Right atrium auricular region (tissue), 2 donors: ENCODE measurements at regions not wholly inside any gene's neighbourhood (a gene's known extent, or its start where the extent isn't known, plus 50 kb on each side); places are given as distances from the start of the nearest gene placed in this dataset.
"Not testable (repeated sequence)": the region's sequence is repeated elsewhere in the genome, so short reads cannot be mapped to it uniquely, and the experiment has no call there.

Source experiments
- DNase-seq: peaks from one replicate; pipeline ENCODE4 v3.0.0-alpha.2; 2019; ENCODE audit warnings: low spot score
- H3K27ac ChIP-seq, 2 donors: fragments of 200-600 bp; sonication (generic); 1 replicate in 1 of 2; 2 replicates in 1 of 2; pipeline ENCODE4 v1.5.1; 2016 to 2019
- H3K27me3 ChIP-seq, 2 donors: fragments of 200-600 bp; sonication (generic); one replicate each; pipeline versions ENCODE4 v1.5.1 to v1.6.0; 2017 to 2019
- H3K36me3 ChIP-seq: fragments of 200-600 bp; sonication (generic); one replicate; pipeline ENCODE4 v1.5.1; 2016
- H3K4me1 ChIP-seq, 2 donors: fragments of 200-600 bp; sonication (generic); one replicate each; pipeline versions ENCODE4 v1.5.1 to v1.6.0; 2017 to 2019
- H3K4me3 ChIP-seq, 2 donors: fragments of 200-600 bp; sonication (generic); 1 replicate in 1 of 2; 2 replicates in 1 of 2; pipeline ENCODE4 v1.5.1; 2017 to 2019; ENCODE audit warnings: mild to moderate bottlenecking in 1 of 2, moderate library complexity in 1 of 2
- H3K9me3 ChIP-seq, 2 donors: fragments of 200-600 bp; sonication (generic); one replicate each; pipeline ENCODE4 v1.5.1; 2019
- CTCF ChIP-seq, 2 donors: fragments of 200-600 bp; sonication (generic); IDR thresholded peaks; one replicate each; pipeline ENCODE4 v1.5.1; 2019; ENCODE audit warnings: antibody characterized with exemption in 2 of 2

GRCh38 chr6:157748839-157749571 is 74.0 kb upstream of the SNX9 start:
- Histone ChIP-seq H3K9me3 (peaks cover 0 to 3% of the 10 kb centered on the region in 2 donors), H3K4me1 (no peaks in the 10 kb centered on the region), H3K27me3 (no peaks in the 10 kb centered on the region), H3K36me3 (no peaks in the 10 kb centered on the region), H3K27ac (no peak overlapping the region), H3K4me3 (no peak overlapping the region)
- no peak for DNase-seq
- no peak for TF ChIP-seq CTCF (IDR thresholded peaks at IDR 0.05)

DNA sequence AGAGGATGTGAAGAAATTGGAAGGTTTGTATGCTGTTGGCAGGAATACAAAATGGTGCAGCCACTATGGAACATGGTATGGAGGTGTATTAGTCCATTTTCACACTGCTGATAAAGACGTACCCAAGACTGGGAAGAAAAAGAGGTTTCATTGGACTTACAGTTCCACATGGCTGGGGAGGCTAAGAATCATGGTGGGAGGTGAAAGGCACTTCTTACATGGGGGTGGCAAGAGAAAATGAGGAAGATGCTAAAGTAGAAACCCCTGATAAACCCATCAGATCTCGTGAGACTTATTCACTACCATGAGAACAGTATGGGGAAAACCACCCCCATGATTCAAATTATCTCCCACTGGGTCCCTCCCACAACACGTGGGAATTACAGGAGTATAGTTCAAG is 72.1 kb upstream of the SNX9 start:
- H3K27ac ChIP-seq, H3K9me3 ChIP-seq, H3K27me3 ChIP-seq, H3K36me3 ChIP-seq, H3K4me1 ChIP-seq, DNase-seq, H3K4me3 ChIP-seq: not testable (repeated sequence)

GRCh38 chr6:157751547-157752200 is 71.4 kb upstream of the SNX9 start:
- TF ChIP-seq CTCF (IDR thresholded peaks at IDR 0.05): no peak
- Histone ChIP-seq H3K36me3 (no peaks in the 10 kb centered on the region), H3K9me3 (peaks cover 0 to 3% of the 10 kb centered on the region in 2 donors), H3K4me3 (no peak overlapping the region), H3K4me1 (peaks cover 0 to 5% of the 10 kb centered on the region in 2 donors), H3K27ac (no peak overlapping the region), H3K27me3 (no peaks in the 10 kb centered on the region)
- no peak for DNase-seq

GRCh38 chr6:157752879-157753278 is 70.2 kb upstream of the SNX9 start:
- not testable (repeated sequence) for DNase-seq, H3K4me3 ChIP-seq, H3K9me3 ChIP-seq, H3K36me3 ChIP-seq, H3K27me3 ChIP-seq, H3K27ac ChIP-seq
- peaks cover 0 to 12% of the 10 kb centered on the region in 2 donors for H3K4me1 ChIP-seq

- DNase-seq: no peak
- no peak overlapping the region for H3K27ac ChIP-seq
- H3K4me3 ChIP-seq: no peak overlapping the region
- peaks cover 0 to 3% of the 10 kb centered on the region in 2 donors for H3K9me3 ChIP-seq
- no peaks in the 10 kb centered on the region for H3K27me3 ChIP-seq
- TF ChIP-seq CTCF (IDR thresholded peaks at IDR 0.05): no peak
- H3K36me3 ChIP-seq: no peaks in the 10 kb centered on the region
- peaks cover 0 to 12% of the 10 kb centered on the region in 2 donors for H3K4me1 ChIP-seq
Measured at GRCh38 chr6:157753291-157753690, 69.8 kb upstream of the SNX9 start.

DNA sequence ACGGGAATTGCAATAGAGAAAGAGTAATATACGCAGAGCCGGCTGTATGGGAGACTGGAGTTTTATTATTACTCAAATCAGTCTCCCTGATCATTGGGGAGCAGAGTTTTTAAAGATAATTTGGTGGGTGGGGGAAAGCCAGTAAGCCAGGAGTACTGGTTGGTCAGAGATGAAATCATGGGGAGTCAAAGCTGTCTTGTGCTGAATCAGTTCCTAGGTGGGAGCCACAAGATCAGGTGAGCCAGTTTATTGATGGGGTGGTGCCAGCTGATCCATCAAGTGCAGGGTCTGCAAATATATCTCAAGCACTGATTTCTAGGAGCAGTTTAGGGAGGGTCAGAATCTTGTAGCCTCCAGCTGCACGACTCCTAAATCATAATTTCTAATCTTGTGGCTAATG is 69.2 kb upstream of the SNX9 start:
- H3K4me3 ChIP-seq, H3K9me3 ChIP-seq, H3K27me3 ChIP-seq, H3K27ac ChIP-seq, H3K36me3 ChIP-seq: not testable (repeated sequence)
- DNase-seq: peak; percentile 16
- peaks cover 0 to 12% of the 10 kb centered on the region in 2 donors for H3K4me1 ChIP-seq

GRCh38 chr6:157754351-157754750 is 68.7 kb upstream of the SNX9 start:
- H3K4me1 ChIP-seq: peaks cover 0 to 12% of the 10 kb centered on the region in 2 donors
- peak; percentile 30 for DNase-seq
- H3K4me3 ChIP-seq: no peak overlapping the region
- no peak for TF ChIP-seq CTCF (IDR thresholded peaks at IDR 0.05)
- H3K9me3 ChIP-seq: peaks cover 0 to 3% of the 10 kb centered on the region in 2 donors
- H3K27ac ChIP-seq: no peak overlapping the region
- no peaks in the 10 kb centered on the region for H3K36me3 ChIP-seq
- no peaks in the 10 kb centered on the region for H3K27me3 ChIP-seq
